ENCODE measurements at regions not wholly inside any gene's neighbourhood (a gene's known extent, or its start where the extent isn't known, plus 50 kb on each side); places are given as distances from the start of the nearest gene placed in this dataset.
"Not testable (repeated sequence)": the region's sequence is repeated elsewhere in the genome, so short reads cannot be mapped to it uniquely, and the experiment has no call there.

- DNase-seq (ENCODE audit: low read depth, low spot score), result no peak
- in situ Hi-C loops (cut with HindIII; ENCODE audit: low pct_unique_long_range_greater_than_20kb, low sequenced_read_pairs), result no loop called here
These were observed 346.3 kb upstream of the CHD1 start for GRCh38 chr5:99275128-99275527.

DNA sequence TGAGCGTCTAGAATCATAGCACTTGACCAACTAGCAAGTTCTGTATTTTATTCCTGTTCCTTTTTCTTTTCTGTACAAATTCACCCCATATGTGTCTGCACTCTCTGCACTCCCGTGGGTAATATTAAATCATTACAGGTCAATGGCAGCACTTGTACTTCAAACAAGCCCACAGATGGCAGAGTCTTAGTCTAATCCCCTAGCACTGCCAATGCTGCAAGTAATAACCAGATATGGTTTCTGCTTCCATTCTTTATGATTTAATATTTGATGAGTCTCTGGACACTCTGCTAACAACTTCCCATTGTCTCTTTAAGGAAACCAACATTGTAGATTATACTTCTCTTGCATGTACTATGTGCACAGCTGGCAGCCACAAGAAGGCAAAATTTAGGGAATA is 343.8 kb upstream of the CHD1 start:
- in situ Hi-C loops (cut with HindIII; ENCODE audit: low pct_unique_long_range_greater_than_20kb, low sequenced_read_pairs), result no loop called here
- no peak for DNase-seq (ENCODE audit: low read depth, low spot score)

- in situ Hi-C loops (cut with HindIII; ENCODE audit: low pct_unique_long_range_greater_than_20kb, low sequenced_read_pairs), result no loop called here
- DNase-seq (ENCODE audit: low read depth, low spot score), result no peak
These were observed 330.0 kb upstream of the CHD1 start for GRCh38 chr5:99258819-99259218.

DNA sequence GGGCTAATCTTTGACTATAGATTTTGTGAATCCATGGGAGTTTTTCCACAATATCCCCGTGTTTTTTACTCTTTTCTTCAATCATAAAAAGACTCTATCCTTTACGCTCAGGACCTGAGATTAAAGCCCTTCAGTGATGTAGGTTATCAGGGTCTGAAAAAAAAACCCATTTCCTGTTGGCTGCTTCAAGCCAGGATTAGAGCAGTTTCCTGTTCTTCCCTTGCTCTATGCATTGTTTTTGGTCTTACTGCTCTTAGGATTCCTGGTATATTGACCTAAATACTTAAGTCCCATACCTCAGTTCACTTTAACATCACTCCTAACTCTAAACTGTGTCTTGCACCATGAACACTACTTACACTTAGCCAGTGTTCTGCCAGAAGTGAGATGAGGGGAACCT is 319.3 kb upstream of the CHD1 start:
- no peak for DNase-seq (ENCODE audit: low read depth, low spot score)
- in situ Hi-C loops (cut with HindIII; ENCODE audit: low pct_unique_long_range_greater_than_20kb, low sequenced_read_pairs), result no loop called here

- in situ Hi-C loops (cut with HindIII; ENCODE audit: low pct_unique_long_range_greater_than_20kb, low sequenced_read_pairs), result no loop called here
- DNase-seq (ENCODE audit: low read depth, low spot score), result no peak
These were observed 318.5 kb upstream of the CHD1 start for GRCh38 chr5:99247346-99247745.

GRCh38 chr5:99243111-99243510 is 314.3 kb upstream of the CHD1 start:
- in situ Hi-C loops (cut with HindIII; ENCODE audit: low pct_unique_long_range_greater_than_20kb, low sequenced_read_pairs), result no loop called here
- DNase-seq (ENCODE audit: low read depth, low spot score), result peak; percentile 66

- in situ Hi-C loops (cut with HindIII; ENCODE audit: low pct_unique_long_range_greater_than_20kb, low sequenced_read_pairs), result no loop called here
- DNase-seq (ENCODE audit: low read depth, low spot score), result no peak
These were observed 311.1 kb upstream of the CHD1 start for GRCh38 chr5:99239826-99240360.

DNA sequence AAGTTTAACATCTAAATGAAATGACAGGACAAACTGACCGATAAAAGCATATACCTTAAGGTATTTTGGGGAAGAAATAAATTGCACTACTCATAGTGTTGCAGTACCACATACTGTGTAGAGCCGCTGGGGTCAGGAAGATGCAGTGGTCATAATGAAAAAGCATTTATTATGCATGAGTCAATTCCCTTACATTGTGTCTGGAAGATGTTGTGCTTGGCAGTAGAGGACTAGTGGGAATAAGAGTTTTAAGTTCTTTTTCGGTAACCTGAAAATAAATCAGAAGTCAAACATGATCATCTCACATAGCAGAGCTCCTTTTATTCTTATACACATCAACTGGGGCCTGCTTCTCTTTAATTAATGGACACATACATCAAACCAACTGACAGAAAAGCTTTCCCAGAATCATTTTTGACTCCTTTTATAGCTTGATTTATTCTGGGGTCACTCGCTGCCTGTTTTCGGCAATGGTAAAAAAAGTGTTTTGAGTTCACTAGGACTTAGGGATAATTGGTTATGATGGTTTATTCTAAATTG is 262.5 kb upstream of the CHD1 start:
- DNase-seq (ENCODE audit: low read depth, low spot score), result no peak
- in situ Hi-C loops (cut with HindIII; ENCODE audit: low pct_unique_long_range_greater_than_20kb, low sequenced_read_pairs), result no loop called here

- in situ Hi-C loops (cut with HindIII; ENCODE audit: low pct_unique_long_range_greater_than_20kb, low sequenced_read_pairs), result no loop called here
- DNase-seq (ENCODE audit: low read depth, low spot score), result no peak
These were observed 258.8 kb upstream of the CHD1 start for GRCh38 chr5:99187611-99188010.

DNA sequence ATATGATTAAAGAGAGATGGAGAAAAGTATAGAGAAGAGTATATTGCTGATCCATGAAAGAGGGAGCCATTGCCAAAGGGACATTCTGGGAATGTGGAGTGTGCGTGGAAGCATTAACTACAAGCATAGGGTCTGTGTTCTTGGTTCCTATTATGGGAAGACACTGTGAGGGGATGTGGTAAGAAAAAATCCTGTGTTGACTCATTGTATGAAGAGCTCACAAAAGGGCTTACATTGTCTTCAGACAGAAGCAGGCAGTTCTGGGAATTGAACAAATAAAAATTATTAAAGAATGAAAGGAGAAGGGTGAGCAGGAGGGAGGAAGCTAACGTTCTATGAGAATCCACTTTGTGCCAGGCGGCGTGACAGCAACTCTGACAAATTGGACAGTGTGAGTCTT is 250.4 kb upstream of the CHD1 start:
- in situ Hi-C loops (cut with HindIII; ENCODE audit: low pct_unique_long_range_greater_than_20kb, low sequenced_read_pairs), result no loop called here

GRCh38 chr5:99177796-99178195 is 249.0 kb upstream of the CHD1 start:
- in situ Hi-C loops (cut with HindIII; ENCODE audit: low pct_unique_long_range_greater_than_20kb, low sequenced_read_pairs), result no loop called here
- peak; percentile 65 for DNase-seq (ENCODE audit: low read depth, low spot score)

More for the DNA sequence above, 250.4 kb upstream of the CHD1 start:
- peak; percentile 91 for DNase-seq (ENCODE audit: low read depth, low spot score)

- DNase-seq (ENCODE audit: low read depth, low spot score), result no peak
- in situ Hi-C loops (cut with HindIII; ENCODE audit: low pct_unique_long_range_greater_than_20kb, low sequenced_read_pairs), result no loop called here
These were observed 247.4 kb upstream of the CHD1 start for GRCh38 chr5:99176186-99176585.

DNA sequence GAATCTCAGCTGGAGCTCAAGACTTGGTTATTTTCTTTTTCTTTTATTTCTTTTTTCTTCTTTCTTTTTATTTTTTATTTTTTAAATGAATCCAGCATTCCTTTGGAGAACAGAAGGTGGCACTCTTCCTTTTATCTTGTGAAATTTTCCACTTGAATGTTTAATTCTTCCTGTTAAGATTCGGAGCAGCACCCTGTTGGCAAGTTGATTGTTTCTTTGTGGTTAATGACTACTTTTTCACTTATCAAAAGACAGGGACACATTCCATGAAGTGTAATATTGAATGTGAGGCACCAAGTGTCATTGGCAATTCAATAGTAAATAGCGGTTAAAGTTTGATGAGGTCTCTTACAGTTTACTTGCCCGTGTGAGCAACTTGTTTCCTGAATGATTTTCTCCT is 240.5 kb upstream of the CHD1 start:
- in situ Hi-C loops (cut with HindIII; ENCODE audit: low pct_unique_long_range_greater_than_20kb, low sequenced_read_pairs), result no loop called here
- peak; percentile 44 for DNase-seq (ENCODE audit: low read depth, low spot score)

- in situ Hi-C loops (cut with HindIII; ENCODE audit: low pct_unique_long_range_greater_than_20kb, low sequenced_read_pairs), result not testable (repeated sequence)
These were observed 232.7 kb upstream of the CHD1 start for GRCh38 chr5:99161538-99161937.

GRCh38 chr5:99156688-99157087 is 227.9 kb upstream of the CHD1 start:
- in situ Hi-C loops (cut with HindIII; ENCODE audit: low pct_unique_long_range_greater_than_20kb, low sequenced_read_pairs), result no loop called here

More at GRCh38 chr5:99161538-99161937, 232.7 kb upstream of the CHD1 start:
- DNase-seq (ENCODE audit: low read depth, low spot score), result not testable (repeated sequence)

DNA sequence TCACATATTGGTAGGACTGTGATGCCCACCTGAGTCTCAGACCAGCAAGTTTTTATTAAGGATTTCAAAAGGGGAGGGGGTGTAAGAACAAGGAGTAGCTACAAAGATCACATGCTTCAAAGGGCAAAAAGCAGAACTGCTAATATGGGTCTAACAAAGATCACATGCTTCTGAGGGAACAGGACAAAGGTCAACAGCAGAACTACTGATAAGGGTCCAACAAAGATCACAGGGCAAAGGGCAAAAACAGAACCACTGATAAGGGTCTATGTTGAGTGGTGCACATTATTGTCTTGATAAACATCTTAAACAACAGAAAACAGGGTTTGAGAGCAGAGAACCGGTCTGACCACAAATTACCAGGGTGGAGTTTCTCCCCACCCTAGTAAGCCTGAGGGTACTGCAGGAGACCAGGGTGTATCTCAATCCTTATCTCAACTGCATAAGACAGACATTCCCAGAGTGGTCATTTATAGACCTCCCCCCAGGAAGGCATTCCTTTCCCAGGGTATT is 214.5 kb upstream of the CHD1 start:
- DNase-seq (ENCODE audit: low read depth, low spot score), result not testable (repeated sequence)

More at GRCh38 chr5:99156688-99157087, 227.9 kb upstream of the CHD1 start:
- no peak for DNase-seq (ENCODE audit: low read depth, low spot score)

DNA sequence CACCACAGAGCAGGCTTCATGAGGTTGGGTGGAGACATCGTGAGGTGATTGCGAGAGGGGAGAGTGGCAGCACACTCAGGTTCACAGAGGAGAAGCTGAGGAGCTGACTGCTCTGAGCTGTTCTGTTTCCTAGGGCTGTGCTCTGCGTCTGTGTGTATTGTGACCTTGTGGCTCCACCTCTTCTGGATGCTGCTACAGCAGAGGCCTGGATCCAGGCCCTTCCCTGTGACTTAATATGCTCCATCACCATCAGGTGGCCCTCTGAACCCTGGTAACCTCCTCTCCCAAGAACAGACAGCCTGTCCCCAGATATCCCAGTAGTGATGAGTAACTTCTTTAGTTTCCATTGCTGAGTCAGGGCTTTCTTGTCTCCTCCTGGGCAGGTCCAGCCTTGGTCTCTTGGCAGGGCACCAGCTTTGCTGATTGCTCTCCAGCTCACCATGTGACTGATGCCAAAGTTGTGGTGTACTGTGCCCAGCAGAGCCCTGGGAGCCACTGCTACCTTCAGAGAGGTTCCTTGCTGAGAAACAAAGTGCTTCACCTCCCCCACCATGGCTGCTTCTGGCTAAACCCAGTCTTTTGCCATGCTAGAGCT is 212.8 kb upstream of the CHD1 start:
- in situ Hi-C loops (cut with HindIII; ENCODE audit: low pct_unique_long_range_greater_than_20kb, low sequenced_read_pairs), result no loop called here
- no peak for DNase-seq (ENCODE audit: low read depth, low spot score)

More for the DNA sequence above, 214.5 kb upstream of the CHD1 start:
- in situ Hi-C loops (cut with HindIII; ENCODE audit: low pct_unique_long_range_greater_than_20kb, low sequenced_read_pairs), result not testable (repeated sequence)

GRCh38 chr5:99138911-99139310 is 210.1 kb upstream of the CHD1 start:
- in situ Hi-C loops (cut with HindIII; ENCODE audit: low pct_unique_long_range_greater_than_20kb, low sequenced_read_pairs), result no loop called here
- no peak for DNase-seq (ENCODE audit: low read depth, low spot score)

DNA sequence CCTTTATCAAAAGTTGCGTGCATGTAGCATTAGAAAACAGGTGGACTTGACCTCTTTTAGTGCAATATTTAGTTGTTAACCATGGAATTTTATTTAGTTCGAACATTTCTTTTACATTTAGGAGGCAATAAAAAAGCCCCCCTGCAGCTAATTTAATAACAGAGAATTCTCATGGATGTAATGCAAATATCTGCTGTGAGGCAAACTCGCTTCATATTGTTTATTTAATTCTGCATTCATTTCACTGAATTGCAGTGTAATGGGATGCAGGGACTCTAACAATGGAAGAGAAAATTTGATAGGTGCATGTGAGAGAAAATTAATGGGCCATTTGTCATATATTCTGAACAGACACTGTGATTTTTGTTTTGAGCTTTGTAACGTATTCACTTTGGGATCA is 205.1 kb upstream of the CHD1 start:
- in situ Hi-C loops (cut with HindIII; ENCODE audit: low pct_unique_long_range_greater_than_20kb, low sequenced_read_pairs), result no loop called here

More for the DNA sequence above, 205.1 kb upstream of the CHD1 start:
- no peak for DNase-seq (ENCODE audit: low read depth, low spot score)

Data from SK-MEL-5 (cell line).